Transverse colon (tissue), 4 donors: ENCODE measurements at regions not wholly inside any gene's neighbourhood (a gene's known extent, or its start where the extent isn't known, plus 50 kb on each side); places are given as distances from the start of the nearest gene placed in this dataset.
A peak's percentile ranks its signal among the peaks of the same experiment; 100 is the strongest.

Experiments used
- DNase-seq: peaks from one replicate; pipeline ENCODE4 v3.0.0-alpha.2; 2019
- H3K27ac ChIP-seq, 4 donors: fragments of 200-600 bp; sonication (generic); 2 replicates each; pipeline ENCODE4 v1.5.1; 2016 to 2018; ENCODE audit warnings: inconsistent platforms in 4 of 4
- H3K27me3 ChIP-seq: fragments of 200-600 bp; sonication (generic); 2 replicates; pipeline ENCODE4 v1.5.1; 2017; ENCODE audit warnings: inconsistent platforms
- H3K36me3 ChIP-seq, 4 donors: fragments of 200-600 bp; sonication (generic); 2 replicates each; pipeline ENCODE4 v1.5.1; 2017 to 2019; ENCODE audit warnings: inconsistent platforms in 4 of 4
- H3K4me1 ChIP-seq, 4 donors: fragments of 200-600 bp; sonication (generic); 2 replicates each; pipeline ENCODE4 v1.5.1; 2017 to 2020; ENCODE audit warnings: inconsistent platforms in 4 of 4
- H3K4me3 ChIP-seq, 4 donors: fragments of 200-600 bp; sonication (generic); 1 replicate in 1 of 4; 2 replicates in 3 of 4; pipeline versions ENCODE4 v1.5.1 to v1.6.1; 2017 to 2019; ENCODE audit warnings: inconsistent platforms in 4 of 4
- H3K9me3 ChIP-seq, 2 donors: fragments of 200-600 bp; sonication (generic); 2 replicates each; pipeline ENCODE4 v1.5.1; 2017 to 2019; ENCODE audit warnings: inconsistent platforms in 2 of 2
- EP300 ChIP-seq: sonication (generic); formaldehyde crosslinking; IDR thresholded peaks from one replicate; pipeline ENCODE4 v1.6.1; 2017; ENCODE audit warnings: antibody characterized with exemption, low read depth
- POLR2A ChIP-seq: fragments of 450-650 bp; IDR thresholded peaks from one replicate; pipeline ENCODE4 v1.6.1; 2016; ENCODE audit warnings: antibody characterized with exemption, mild to moderate bottlenecking, moderate library complexity
- POLR2AphosphoS5 ChIP-seq, 3 donors: sonication (generic); formaldehyde crosslinking; IDR thresholded peaks; one replicate each; pipeline ENCODE4 v1.6.1; 2016; ENCODE audit warnings: antibody characterized with exemption in 3 of 3
- WGBS, 2 donors: methylation state at CpG; one replicate each; pipeline ENCODE4 v1.1.5; 2018; ENCODE audit warnings: low coverage in 1 of 2; 5-methylcytosine and 5-hydroxymethylcytosine counted together
- in situ Hi-C, 4 donors: fragments of 200-750 bp; cut with MboI; loops; one replicate each; pipeline versions ENCODE4 v1.15.0 to v1.15.1; 2017; ENCODE audit warnings: low sequenced_read_pairs in 3 of 4, low pct_ligation_motif_present in 1 of 4, low pct_unique_long_range_greater_than_20kb in 1 of 4
- intact Hi-C: fragments of 100-400 bp; cut with DNase I; formaldehyde crosslinking; loops from one replicate; pipeline ENCODE4 v1.15.1; 2023; ENCODE audit warnings: low total_unique reads
- TF ChIP-seq, protein P1 (sequence below), 5 experiments: fragments of 200-600 bp in 3 of 5; fragments of 450-650 bp in 2 of 5; sonication (generic) in 3 of 5; IDR thresholded peaks; 1 replicate in 2 of 5; 2 replicates in 3 of 5; pipeline ENCODE4 v1.5.1; 2016 to 2017; ENCODE audit warnings: antibody characterized with exemption in 5 of 5, inconsistent platforms in 3 of 5, mild to moderate bottlenecking in 2 of 5, moderate library complexity in 1 of 5

DNA sequence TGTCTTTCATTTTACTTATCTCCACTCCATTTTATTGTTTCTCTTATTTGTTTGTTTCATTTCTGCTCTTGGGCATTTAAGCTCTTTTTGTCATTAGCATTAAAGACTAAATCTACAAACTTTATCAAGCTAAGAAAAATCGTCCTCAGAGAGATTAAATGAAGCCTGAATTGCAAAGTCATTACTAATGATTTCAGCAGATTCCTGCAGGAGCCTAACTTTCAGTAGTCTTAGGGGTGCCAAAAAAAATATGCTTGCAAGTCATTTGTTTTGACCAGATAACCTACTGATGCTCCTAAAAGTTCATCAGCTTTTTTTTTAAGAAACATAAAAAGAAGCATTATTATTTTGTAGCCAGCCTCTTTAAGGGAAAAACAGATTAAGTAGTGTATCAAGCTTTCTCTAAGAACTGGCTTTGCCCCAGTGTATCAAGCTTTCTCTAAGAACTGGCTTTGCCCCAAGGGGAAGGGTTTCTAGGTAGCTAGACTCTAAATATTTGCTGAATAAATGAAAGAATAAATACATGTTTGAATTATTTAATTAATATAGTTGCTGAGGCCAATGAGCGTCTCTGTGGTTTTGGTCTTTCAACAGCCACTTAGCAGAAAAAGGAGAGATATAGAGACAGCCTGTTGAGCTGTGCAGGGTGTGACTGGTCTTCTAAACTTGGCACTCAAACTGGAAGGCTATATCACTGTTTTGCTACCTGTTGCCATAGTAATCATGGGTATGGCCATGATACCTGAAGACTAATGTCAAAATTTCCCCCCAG, 174.2 kb downstream of the BTC start:
- H3K27ac ChIP-seq = no peak overlapping the region
- intact Hi-C loops = no loop called here
- 53 to 69% methylated on average over 2 of the region's 2 CpGs for WGBS, 2 donors

GRCh38 chr4:74621616-74622015, 172.7 kb downstream of the BTC start:
- TF ChIP-seq POLR2AphosphoS5 (IDR thresholded peaks at IDR 0.05) (no peak), EP300 (no peak), POLR2A (no peak)
- TF ChIP-seq, protein P1, sequence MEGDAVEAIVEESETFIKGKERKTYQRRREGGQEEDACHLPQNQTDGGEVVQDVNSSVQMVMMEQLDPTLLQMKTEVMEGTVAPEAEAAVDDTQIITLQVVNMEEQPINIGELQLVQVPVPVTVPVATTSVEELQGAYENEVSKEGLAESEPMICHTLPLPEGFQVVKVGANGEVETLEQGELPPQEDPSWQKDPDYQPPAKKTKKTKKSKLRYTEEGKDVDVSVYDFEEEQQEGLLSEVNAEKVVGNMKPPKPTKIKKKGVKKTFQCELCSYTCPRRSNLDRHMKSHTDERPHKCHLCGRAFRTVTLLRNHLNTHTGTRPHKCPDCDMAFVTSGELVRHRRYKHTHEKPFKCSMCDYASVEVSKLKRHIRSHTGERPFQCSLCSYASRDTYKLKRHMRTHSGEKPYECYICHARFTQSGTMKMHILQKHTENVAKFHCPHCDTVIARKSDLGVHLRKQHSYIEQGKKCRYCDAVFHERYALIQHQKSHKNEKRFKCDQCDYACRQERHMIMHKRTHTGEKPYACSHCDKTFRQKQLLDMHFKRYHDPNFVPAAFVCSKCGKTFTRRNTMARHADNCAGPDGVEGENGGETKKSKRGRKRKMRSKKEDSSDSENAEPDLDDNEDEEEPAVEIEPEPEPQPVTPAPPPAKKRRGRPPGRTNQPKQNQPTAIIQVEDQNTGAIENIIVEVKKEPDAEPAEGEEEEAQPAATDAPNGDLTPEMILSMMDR (IDR thresholded peaks at IDR 0.05) = no peak
- Histone ChIP-seq H3K4me3 (no peak overlapping the region), H3K9me3 (no peaks in the 10 kb centered on the region), H3K4me1 (peaks cover 0 to 33% (median 7%) of the 10 kb centered on the region in 4 donors), H3K27me3 (no peaks in the 10 kb centered on the region), H3K27ac (no peak overlapping the region), H3K36me3 (no peaks in the 10 kb centered on the region)
- intact Hi-C loops = no loop called here
- in situ Hi-C loops = no loop called here
- DNase-seq = no peak

More for the DNA sequence above, 174.2 kb downstream of the BTC start:
- DNase-seq = no peak
- Histone ChIP-seq H3K36me3 (no peaks in the 10 kb centered on the region), H3K9me3 (no peaks in the 10 kb centered on the region), H3K27me3 (no peaks in the 10 kb centered on the region), H3K4me1 (peaks cover 0 to 23% (median 6%) of the 10 kb centered on the region in 4 donors), H3K4me3 (no peak overlapping the region)
- in situ Hi-C loops = no loop called here
- TF ChIP-seq POLR2A (no peak), EP300 (no peak), POLR2AphosphoS5 (IDR thresholded peaks at IDR 0.05) (no peak)
- TF ChIP-seq, protein P1 (IDR thresholded peaks at IDR 0.05) = no peak

GRCh38 chr4:74623041-74623440, 171.3 kb downstream of the BTC start:
- H3K36me3 ChIP-seq = no peaks in the 10 kb centered on the region
- H3K27ac ChIP-seq = no peak overlapping the region
- TF ChIP-seq EP300 (no peak), POLR2AphosphoS5 (IDR thresholded peaks at IDR 0.05) (no peak)
- TF ChIP-seq, protein P1 (IDR thresholded peaks at IDR 0.05) = peak; percentile 38 to 80 (median 56)
- H3K4me1 ChIP-seq = peaks cover 0 to 46% (median 7%) of the 10 kb centered on the region in 4 donors
- DNase-seq = peak; percentile 16
- intact Hi-C loops = no loop called here
- in situ Hi-C loops = no loop called here
- no peaks in the 10 kb centered on the region for H3K27me3 ChIP-seq
- 30 to 35% methylated on average over 3 of the region's 3 CpGs for WGBS, 2 donors
- H3K9me3 ChIP-seq = no peaks in the 10 kb centered on the region
- H3K4me3 ChIP-seq = no peak overlapping the region

- in situ Hi-C loops (no loop called here), intact Hi-C loops (no loop called here)
- Histone ChIP-seq H3K27ac (peak overlapping the region in 3 of 4 donors; percentile 17 to 73 (median 52)), H3K27me3 (no peaks in the 10 kb centered on the region), H3K4me1 (peaks cover 0 to 52% (median 7%) of the 10 kb centered on the region in 4 donors), H3K4me3 (no peak overlapping the region), H3K36me3 (no peaks in the 10 kb centered on the region), H3K9me3 (no peaks in the 10 kb centered on the region)
- 45% methylated on average over 5 of the region's 5 CpGs for WGBS, 2 donors
- TF ChIP-seq, protein P1 (IDR thresholded peaks at IDR 0.05) = no peak
- peak in 2 of 3 donors; percentile 35 to 56 for TF ChIP-seq POLR2AphosphoS5 (IDR thresholded peaks at IDR 0.05)
- no peak for DNase-seq
These were observed 169.8 kb downstream of the BTC start for GRCh38 chr4:74624351-74625151.
